ENCODE measurements at regions not wholly inside any gene's neighbourhood (a gene's known extent, or its start where the extent isn't known, plus 50 kb on each side); places are given as distances from the start of the nearest gene placed in this dataset.

GRCh38 chr20:60768216-60768615 lies 483.8 kb upstream of the CDH4 start:
- no peak for TF ChIP-seq CTCF (IDR thresholded peaks at IDR 0.05)
- TF ChIP-seq POLR2A (IDR thresholded peaks at IDR 0.05), result no peak

Data from lower leg skin (tissue), 3 donors.